ENCODE measurements at regions not wholly inside any gene's neighbourhood (a gene's known extent, or its start where the extent isn't known, plus 50 kb on each side); places are given as distances from the start of the nearest gene placed in this dataset.

- TF ChIP-seq POLR2A (IDR thresholded peaks at IDR 0.05): no peak
- no peak for TF ChIP-seq CTCF (IDR thresholded peaks at IDR 0.05)
Observed at GRCh38 chr14:100391173-100391572, 68.0 kb downstream of the SLC25A47 start.
